Loucy (cell line): ENCODE measurements at regions not wholly inside any gene's neighbourhood (a gene's known extent, or its start where the extent isn't known, plus 50 kb on each side); places are given as distances from the start of the nearest gene placed in this dataset.

Experiments
- CTCF ChIP-seq: fragments of 200-600 bp; sonication (generic); conservative IDR thresholded peaks from 2 replicates; pipeline ENCODE4 v1.5.1; 2014; ENCODE audit warnings: mild to moderate bottlenecking, antibody characterized with exemption, low read length
- EZH2phosphoT487 ChIP-seq: fragments of 200-600 bp; IDR thresholded peaks from 2 replicates; pipeline ENCODE4 v1.6.1; 2018; ENCODE audit warnings: antibody characterized with exemption, mild to moderate bottlenecking, moderate library complexity, borderline replicate concordance

- TF ChIP-seq CTCF (no peak), EZH2phosphoT487 (no peak)
Measured at GRCh38 chr6:113505084-113505699, 352.0 kb upstream of the MARCKS start.
